Mucosa of rectum (tissue), 2 donors: ENCODE measurements at regions not wholly inside any gene's neighbourhood (a gene's known extent, or its start where the extent isn't known, plus 50 kb on each side); places are given as distances from the start of the nearest gene placed in this dataset.
"Not testable (repeated sequence)": the region's sequence is repeated elsewhere in the genome, so short reads cannot be mapped to it uniquely, and the experiment has no call there.

Source experiments
- H3K27ac ChIP-seq, 2 donors: one replicate each; pipeline ENCODE4 v1.7.0; 2013; ENCODE audit warnings: inconsistent platforms in 2 of 2, low read depth in 2 of 2, low read length in 2 of 2
- H3K27me3 ChIP-seq, 2 donors: one replicate each; pipeline ENCODE4 v1.7.0; 2013; ENCODE audit warnings: low read length in 2 of 2; ENCODE audit not compliant: control insufficient read depth in 2 of 2, insufficient read depth in 2 of 2
- H3K36me3 ChIP-seq, 2 donors: one replicate each; pipeline ENCODE4 v1.7.0; 2013; ENCODE audit warnings: low read length in 2 of 2; ENCODE audit not compliant: control insufficient read depth in 2 of 2, insufficient read depth in 2 of 2
- H3K4me1 ChIP-seq, 2 donors: one replicate each; pipeline ENCODE4 v1.7.0; 2013; ENCODE audit warnings: low read length in 2 of 2, mild to moderate bottlenecking in 1 of 2; ENCODE audit not compliant: control insufficient read depth in 2 of 2, insufficient read depth in 2 of 2
- H3K4me3 ChIP-seq, 2 donors: one replicate each; pipeline ENCODE4 v1.7.0; 2013; ENCODE audit warnings: low read length in 2 of 2
- H3K9ac ChIP-seq, 2 donors: one replicate each; pipeline ENCODE4 v1.7.0; 2013; ENCODE audit warnings: low read length in 2 of 2, low read depth in 1 of 2, mild to moderate bottlenecking in 1 of 2
- H3K9me3 ChIP-seq, 2 donors: one replicate each; pipeline ENCODE4 v1.7.0; 2013; ENCODE audit warnings: low read length in 2 of 2; ENCODE audit not compliant: control insufficient read depth in 2 of 2
- donor health status: healthy.
- donor health status: Normal muscosa, but diverticular disease.

- Histone ChIP-seq H3K9ac (no peak overlapping the region), H3K9me3 (peaks cover 5 to 11% of the 10 kb centered on the region in 2 donors), H3K27me3 (no peaks in the 10 kb centered on the region)
Observed at GRCh38 chr6:158908606-158909005, 89.4 kb upstream of the EZR start.

DNA sequence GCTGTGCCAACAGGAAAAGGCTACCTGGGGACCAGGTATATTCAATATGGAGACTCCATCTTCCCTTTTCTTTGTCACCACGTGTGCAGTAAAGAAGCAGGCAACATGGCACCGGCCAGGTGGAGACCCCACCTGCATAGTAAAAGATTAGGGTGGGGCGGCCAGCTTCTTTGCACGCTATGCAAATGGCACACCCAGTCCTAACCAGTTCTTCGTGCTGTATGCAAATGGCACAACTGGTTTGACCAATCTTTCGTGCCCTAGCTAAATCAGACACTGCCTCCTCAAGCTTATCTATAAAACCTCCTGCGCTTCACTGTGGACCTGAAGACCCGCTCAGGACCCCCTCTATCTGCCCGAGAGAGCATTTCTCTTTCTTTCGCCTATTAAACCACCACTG is 88.8 kb upstream of the EZR start:
- no peak overlapping the region for H3K4me3 ChIP-seq
- H3K27ac ChIP-seq: no peak overlapping the region
- no peak overlapping the region for H3K9ac ChIP-seq
- H3K27me3 ChIP-seq: no peaks in the 10 kb centered on the region
- no peaks in the 10 kb centered on the region for H3K4me1 ChIP-seq
- H3K9me3 ChIP-seq: peaks cover 5 to 11% of the 10 kb centered on the region in 2 donors
- no peaks in the 10 kb centered on the region for H3K36me3 ChIP-seq

More at GRCh38 chr6:158908606-158909005, 89.4 kb upstream of the EZR start:
- Histone ChIP-seq H3K27ac (no peak overlapping the region), H3K36me3 (no peaks in the 10 kb centered on the region), H3K4me3 (no peak overlapping the region), H3K4me1 (no peaks in the 10 kb centered on the region)

GRCh38 chr6:158906926-158907325 is 87.8 kb upstream of the EZR start:
- Histone ChIP-seq H3K9ac (no peak overlapping the region), H3K27me3 (no peaks in the 10 kb centered on the region), H3K36me3 (no peaks in the 10 kb centered on the region), H3K27ac (no peak overlapping the region), H3K9me3 (peaks cover 5 to 11% of the 10 kb centered on the region in 2 donors), H3K4me1 (no peaks in the 10 kb centered on the region), H3K4me3 (no peak overlapping the region)

DNA sequence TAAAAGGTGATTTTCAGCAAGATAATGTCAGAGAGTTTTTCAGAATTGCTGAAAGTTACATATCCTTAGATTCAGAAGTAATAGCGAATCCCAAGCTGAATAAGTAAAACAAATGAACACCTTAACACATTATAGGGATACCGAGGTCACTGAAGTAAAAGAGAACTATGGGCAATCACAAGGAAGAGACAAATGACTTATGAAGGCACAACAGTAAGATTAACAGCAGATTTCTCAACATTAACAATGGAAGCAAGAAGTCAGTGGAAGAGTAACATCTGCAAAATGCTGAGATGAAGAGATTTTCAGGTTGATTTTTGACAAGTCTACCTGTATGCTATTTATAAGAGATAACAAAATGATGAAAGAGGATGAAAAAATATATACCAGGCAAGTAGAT is 86.1 kb upstream of the EZR start:
- H3K4me1 ChIP-seq: no peaks in the 10 kb centered on the region
- no peak overlapping the region for H3K4me3 ChIP-seq
- no peak overlapping the region for H3K27ac ChIP-seq
- H3K27me3 ChIP-seq: no peaks in the 10 kb centered on the region
- H3K36me3 ChIP-seq: no peaks in the 10 kb centered on the region
- no peak overlapping the region for H3K9ac ChIP-seq
- H3K9me3 ChIP-seq: peaks cover 5 to 11% of the 10 kb centered on the region in 2 donors

- Histone ChIP-seq H3K9ac (no peak overlapping the region), H3K4me3 (no peak overlapping the region), H3K4me1 (no peaks in the 10 kb centered on the region), H3K27me3 (no peaks in the 10 kb centered on the region), H3K9me3 (peaks cover 5 to 11% of the 10 kb centered on the region in 2 donors), H3K27ac (no peak overlapping the region), H3K36me3 (no peaks in the 10 kb centered on the region)
Observed at GRCh38 chr6:158903801-158904200, 84.6 kb upstream of the EZR start.

- no peaks in the 10 kb centered on the region for H3K4me1 ChIP-seq
- H3K27ac ChIP-seq: no peak overlapping the region
- no peaks in the 10 kb centered on the region for H3K27me3 ChIP-seq
- H3K9ac ChIP-seq: no peak overlapping the region
- peaks cover 5 to 11% of the 10 kb centered on the region in 2 donors for H3K9me3 ChIP-seq
- no peak overlapping the region for H3K4me3 ChIP-seq
- no peaks in the 10 kb centered on the region for H3K36me3 ChIP-seq
Observed at GRCh38 chr6:158900663-158901312, 81.6 kb upstream of the EZR start.

- H3K27me3 ChIP-seq: no peaks in the 10 kb centered on the region
- no peak overlapping the region for H3K4me3 ChIP-seq
- no peaks in the 10 kb centered on the region for H3K9me3 ChIP-seq
- no peak overlapping the region for H3K27ac ChIP-seq
- H3K9ac ChIP-seq: no peak overlapping the region
- H3K4me1 ChIP-seq: no peaks in the 10 kb centered on the region
- H3K36me3 ChIP-seq: no peaks in the 10 kb centered on the region
Observed at GRCh38 chr6:158897236-158897635, 78.1 kb upstream of the EZR start.

DNA sequence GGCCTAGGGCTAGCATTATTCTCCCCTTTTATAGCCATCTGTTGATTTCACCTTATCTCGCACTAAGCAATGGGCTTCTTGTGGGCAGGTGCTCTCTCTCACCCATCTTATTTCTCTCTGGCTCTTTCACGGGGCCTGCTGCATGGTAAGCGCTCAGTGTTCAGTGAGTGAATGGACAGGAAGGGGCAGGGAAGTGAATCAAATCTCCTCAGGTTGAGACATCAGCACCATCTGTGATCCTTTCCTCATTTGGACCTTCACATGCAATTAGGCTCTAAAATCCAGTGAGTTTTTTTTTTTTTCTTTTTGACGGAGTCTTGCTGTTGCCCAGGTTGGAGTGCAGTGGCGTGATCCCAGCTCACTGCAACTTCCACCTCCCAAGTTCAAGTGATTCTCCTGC is 76.5 kb upstream of the EZR start:
- H3K27ac ChIP-seq: no peak overlapping the region
- no peak overlapping the region for H3K9ac ChIP-seq
- H3K4me3 ChIP-seq: no peak overlapping the region
- H3K27me3 ChIP-seq: no peaks in the 10 kb centered on the region
- no peaks in the 10 kb centered on the region for H3K4me1 ChIP-seq
- no peaks in the 10 kb centered on the region for H3K36me3 ChIP-seq
- no peaks in the 10 kb centered on the region for H3K9me3 ChIP-seq

DNA sequence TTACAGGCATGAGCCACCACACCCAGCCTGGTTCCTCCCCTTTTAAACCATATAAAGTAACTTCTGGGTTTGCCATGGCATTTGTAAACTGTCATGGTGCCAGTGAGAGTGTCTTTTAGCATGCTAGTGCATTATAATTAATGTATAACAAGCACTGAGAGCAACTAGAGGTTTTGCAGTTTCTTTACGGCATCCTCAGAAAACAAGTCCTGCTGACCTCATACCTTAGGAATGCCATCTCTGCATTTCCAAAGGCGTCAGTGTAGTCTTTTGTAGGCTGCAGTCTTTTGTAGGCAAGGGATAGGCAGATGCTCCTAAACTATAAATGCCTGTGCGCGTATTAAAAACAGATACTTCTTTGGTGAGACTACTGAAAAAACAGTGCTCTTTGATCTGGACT is 75.0 kb upstream of the EZR start:
- Histone ChIP-seq H3K36me3 (no peaks in the 10 kb centered on the region), H3K9ac (no peak overlapping the region), H3K4me1 (no peaks in the 10 kb centered on the region), H3K9me3 (no peaks in the 10 kb centered on the region), H3K27me3 (no peaks in the 10 kb centered on the region), H3K4me3 (no peak overlapping the region), H3K27ac (no peak overlapping the region)

GRCh38 chr6:158892266-158892665 is 73.1 kb upstream of the EZR start:
- H3K36me3 ChIP-seq: no peaks in the 10 kb centered on the region
- H3K27me3 ChIP-seq: no peaks in the 10 kb centered on the region
- H3K9me3 ChIP-seq: no peaks in the 10 kb centered on the region
- H3K27ac ChIP-seq: no peak overlapping the region
- no peaks in the 10 kb centered on the region for H3K4me1 ChIP-seq
- H3K9ac ChIP-seq: no peak overlapping the region
- H3K4me3 ChIP-seq: no peak overlapping the region

DNA sequence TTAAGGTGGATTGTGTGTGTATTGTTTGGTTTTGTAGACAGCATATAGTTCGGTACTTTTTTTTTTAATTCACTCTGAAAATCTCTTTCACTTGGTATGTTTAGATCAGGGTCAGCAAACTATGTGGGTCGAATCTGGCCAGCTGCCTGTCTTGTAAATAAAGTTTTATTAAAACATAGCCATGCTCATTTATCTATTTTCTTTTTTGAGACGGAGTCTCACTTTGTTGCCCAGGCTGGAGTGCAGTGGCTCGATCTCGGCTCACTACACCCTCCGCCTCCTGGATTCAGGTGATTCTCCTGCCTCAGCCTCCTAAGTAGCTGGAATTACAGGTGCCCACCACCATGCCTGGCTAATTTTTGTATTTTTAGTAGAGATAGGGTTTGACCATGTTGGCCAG is 72.4 kb upstream of the EZR start:
- H3K4me1 ChIP-seq, H3K27ac ChIP-seq, H3K9ac ChIP-seq, H3K27me3 ChIP-seq, H3K9me3 ChIP-seq, H3K36me3 ChIP-seq, H3K4me3 ChIP-seq: not testable (repeated sequence)
